ENCODE measurements at regions not wholly inside any gene's neighbourhood (a gene's known extent, or its start where the extent isn't known, plus 50 kb on each side); places are given as distances from the start of the nearest gene placed in this dataset.

DNA sequence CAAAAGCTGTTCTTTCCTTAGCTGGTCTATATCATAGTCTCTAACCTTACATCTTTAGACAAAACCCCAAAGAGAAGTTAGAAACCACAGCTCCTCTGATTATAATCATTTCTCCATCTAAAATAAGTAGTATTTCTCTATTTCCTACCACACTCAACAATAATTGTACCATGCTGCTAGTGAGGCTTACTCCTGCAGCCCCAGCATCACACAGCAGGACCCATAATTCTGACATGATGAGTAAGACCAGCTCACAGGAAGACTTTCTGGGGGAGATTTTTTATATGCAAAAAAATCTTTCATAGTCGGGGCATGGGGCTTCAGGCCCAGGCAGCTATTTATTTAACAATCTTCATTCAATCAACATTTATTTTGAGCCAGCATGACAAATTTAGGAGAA is 441.6 kb downstream of the DYNC2H1 start:
- TF ChIP-seq POLR2A (IDR thresholded peaks at IDR 0.05) = no peak
- no peak for TF ChIP-seq POLR2AphosphoS5 (IDR thresholded peaks at IDR 0.05)
- no peak for TF ChIP-seq EP300 (IDR thresholded peaks at IDR 0.05)
- TF ChIP-seq, protein P1, sequence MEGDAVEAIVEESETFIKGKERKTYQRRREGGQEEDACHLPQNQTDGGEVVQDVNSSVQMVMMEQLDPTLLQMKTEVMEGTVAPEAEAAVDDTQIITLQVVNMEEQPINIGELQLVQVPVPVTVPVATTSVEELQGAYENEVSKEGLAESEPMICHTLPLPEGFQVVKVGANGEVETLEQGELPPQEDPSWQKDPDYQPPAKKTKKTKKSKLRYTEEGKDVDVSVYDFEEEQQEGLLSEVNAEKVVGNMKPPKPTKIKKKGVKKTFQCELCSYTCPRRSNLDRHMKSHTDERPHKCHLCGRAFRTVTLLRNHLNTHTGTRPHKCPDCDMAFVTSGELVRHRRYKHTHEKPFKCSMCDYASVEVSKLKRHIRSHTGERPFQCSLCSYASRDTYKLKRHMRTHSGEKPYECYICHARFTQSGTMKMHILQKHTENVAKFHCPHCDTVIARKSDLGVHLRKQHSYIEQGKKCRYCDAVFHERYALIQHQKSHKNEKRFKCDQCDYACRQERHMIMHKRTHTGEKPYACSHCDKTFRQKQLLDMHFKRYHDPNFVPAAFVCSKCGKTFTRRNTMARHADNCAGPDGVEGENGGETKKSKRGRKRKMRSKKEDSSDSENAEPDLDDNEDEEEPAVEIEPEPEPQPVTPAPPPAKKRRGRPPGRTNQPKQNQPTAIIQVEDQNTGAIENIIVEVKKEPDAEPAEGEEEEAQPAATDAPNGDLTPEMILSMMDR (IDR thresholded peaks at IDR 0.05) = no peak
- intact Hi-C loops (cut with DNase I; ENCODE audit: low total_unique reads) = no loop called here
- no peaks in the 10 kb centered on the region for H3K36me3 ChIP-seq
- H3K27me3 ChIP-seq = no peaks in the 10 kb centered on the region
- H3K27ac ChIP-seq = no peak overlapping the region
- no peaks in the 10 kb centered on the region for H3K4me1 ChIP-seq
- no peaks in the 10 kb centered on the region for H3K9me3 ChIP-seq
- H3K4me3 ChIP-seq = no peak overlapping the region
- WGBS, 5 donors = 65 to 85% (median 75%) methylated on average over 1 of the region's 1 CpG
- DNase-seq = no peak

DNA sequence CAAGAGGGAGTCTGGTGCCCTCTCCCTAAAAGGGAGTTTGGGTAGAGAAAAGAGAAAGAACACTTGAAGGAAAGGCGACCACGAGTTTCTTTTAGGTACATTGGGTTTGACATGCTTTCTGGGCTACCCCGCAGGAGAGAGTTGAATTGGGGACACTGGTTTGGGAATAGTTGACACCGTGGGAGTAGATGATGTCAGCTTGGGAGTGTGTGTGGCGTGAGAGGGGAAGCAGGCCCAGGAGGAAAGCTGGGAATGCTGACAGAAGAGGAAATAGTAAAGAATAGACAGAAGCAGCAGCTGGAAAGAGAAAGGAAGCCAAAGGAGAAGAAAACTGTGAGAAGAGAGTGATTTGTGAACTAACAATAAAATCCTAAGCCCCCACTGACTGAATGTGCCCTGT is 442.9 kb downstream of the DYNC2H1 start:
- no peaks in the 10 kb centered on the region for H3K36me3 ChIP-seq
- TF ChIP-seq EP300 (IDR thresholded peaks at IDR 0.05) = no peak
- TF ChIP-seq POLR2AphosphoS5 (IDR thresholded peaks at IDR 0.05) = no peak
- TF ChIP-seq, protein P1 (IDR thresholded peaks at IDR 0.05) = no peak
- intact Hi-C loops (cut with DNase I; ENCODE audit: low total_unique reads) = no loop called here
- H3K9me3 ChIP-seq = no peaks in the 10 kb centered on the region
- H3K27ac ChIP-seq = no peak overlapping the region
- no peaks in the 10 kb centered on the region for H3K27me3 ChIP-seq
- WGBS, 5 donors = 69 to 85% (median 79%) methylated on average over 5 of the region's 5 CpGs
- no peaks in the 10 kb centered on the region for H3K4me1 ChIP-seq
- H3K4me3 ChIP-seq = no peak overlapping the region
- no peak for DNase-seq

DNA sequence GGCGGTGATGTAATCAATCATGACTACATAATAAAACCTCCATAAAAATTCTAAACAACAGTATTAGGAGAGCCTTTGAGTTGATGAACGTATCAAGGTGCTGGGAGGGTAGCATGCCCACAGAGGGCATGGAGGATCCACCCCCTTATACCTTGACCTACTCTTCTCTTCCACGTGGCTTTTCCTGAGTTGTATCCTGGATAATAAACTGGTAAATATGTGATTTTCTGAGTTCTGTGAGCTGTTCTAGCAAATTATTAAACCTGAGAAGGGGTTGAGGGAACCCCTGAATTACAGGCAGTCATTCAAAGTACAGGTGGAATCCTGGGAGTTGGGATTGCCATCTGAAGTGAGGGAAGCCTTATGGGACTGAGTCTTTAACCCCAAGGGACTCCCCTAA is 446.9 kb downstream of the DYNC2H1 start:
- 55 to 75% (median 70%) methylated on average over 3 of the region's 3 CpGs for WGBS, 5 donors
- no peak for DNase-seq
- Histone ChIP-seq H3K27ac (no peak overlapping the region), H3K4me1 (no peaks in the 10 kb centered on the region), H3K27me3 (no peaks in the 10 kb centered on the region), H3K9me3 (no peaks in the 10 kb centered on the region), H3K4me3 (no peak overlapping the region), H3K36me3 (no peaks in the 10 kb centered on the region)
- no peak for TF ChIP-seq POLR2A (IDR thresholded peaks at IDR 0.05)
- TF ChIP-seq EP300 (IDR thresholded peaks at IDR 0.05) = no peak
- TF ChIP-seq, protein P1 (IDR thresholded peaks at IDR 0.05) = no peak
- TF ChIP-seq POLR2AphosphoS5 (IDR thresholded peaks at IDR 0.05) = no peak
- intact Hi-C loops (cut with DNase I; ENCODE audit: low total_unique reads) = no loop called here

DNA sequence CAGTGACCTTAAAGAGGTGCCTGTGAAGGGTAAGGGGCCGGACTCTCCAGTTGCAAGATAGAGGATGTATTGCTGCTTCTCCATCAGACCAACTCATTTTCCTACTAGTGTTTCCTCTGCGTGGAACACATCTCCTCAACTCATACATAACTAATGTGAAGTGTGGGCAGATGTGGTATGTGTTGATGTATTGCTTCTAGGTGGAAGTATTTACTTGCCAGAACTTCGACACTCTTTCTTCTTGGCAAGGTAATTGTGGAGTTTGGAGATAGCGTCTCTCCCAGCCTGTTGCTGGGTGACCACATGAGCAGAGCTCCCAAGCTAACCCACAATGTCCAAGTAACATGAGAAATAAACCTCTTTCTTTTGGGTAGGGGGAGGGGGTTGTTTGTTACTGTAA is 456.9 kb downstream of the DYNC2H1 start:
- 61 to 69% (median 67%) methylated on average over 4 of the region's 4 CpGs for WGBS, 5 donors
- no peak overlapping the region for H3K27ac ChIP-seq
- DNase-seq = no peak
- H3K27me3 ChIP-seq = no peaks in the 10 kb centered on the region
- H3K4me3 ChIP-seq = no peak overlapping the region
- no peaks in the 10 kb centered on the region for H3K4me1 ChIP-seq
- intact Hi-C loops (cut with DNase I; ENCODE audit: low total_unique reads) = no loop called here
- TF ChIP-seq, protein P1 (IDR thresholded peaks at IDR 0.05) = no peak
- no peak for TF ChIP-seq POLR2AphosphoS5 (IDR thresholded peaks at IDR 0.05)
- TF ChIP-seq POLR2A (IDR thresholded peaks at IDR 0.05) = no peak
- TF ChIP-seq EP300 (IDR thresholded peaks at IDR 0.05) = no peak
- H3K36me3 ChIP-seq = no peaks in the 10 kb centered on the region
- H3K9me3 ChIP-seq = peaks cover 0 to 8% (median 3%) of the 10 kb centered on the region in 4 donors

Data from stomach (tissue), 8 donors.